ENCODE measurements at regions not wholly inside any gene's neighbourhood (a gene's known extent, or its start where the extent isn't known, plus 50 kb on each side); places are given as distances from the start of the nearest gene placed in this dataset.

GRCh38 chr14:26791117-26791806 lies 193.4 kb upstream of the NOVA1 start:
- WGBS (ENCODE audit: insufficient coverage): no CpG with 5 or more reads among the region's 4 CpGs
- no peak overlapping the region for H2AFZ ChIP-seq (ENCODE audit: insufficient read depth, low read depth, low read length, poor library complexity, severe bottlenecking)
- DNase-seq: no peak
- peaks cover 0 to 4% (median 0%) of the 10 kb centered on the region in 3 donors for H3K9me3 ChIP-seq (ENCODE audit: control extremely low read depth in 1 of 3, control insufficient read depth in 2 of 3, insufficient read depth in 1 of 3, low read length in 2 of 3)
- H3K4me3 ChIP-seq (ENCODE audit: control extremely low read depth in 1 of 5, extremely low read depth in 1 of 5, insufficient read depth in 1 of 5, low read depth in 2 of 5, low read length in 4 of 5): no peak overlapping the region
- H3K9ac ChIP-seq (ENCODE audit: low read length): no peak overlapping the region
- H3K79me2 ChIP-seq (ENCODE audit: control insufficient read depth, insufficient read depth, low read length): no peaks in the 10 kb centered on the region
- H3K27ac Mint-ChIP-seq: no peak overlapping the region
- H3K4me2 ChIP-seq (replicated peaks; ENCODE audit: low read depth, low read length, poor library complexity, severe bottlenecking): no peak overlapping the region
- TF ChIP-seq EZH2 (IDR thresholded peaks at IDR 0.05; ENCODE audit: borderline replicate concordance, insufficient read depth, low read depth, low read length, poor library complexity, severe bottlenecking): no peak
- no peak for TF ChIP-seq CTCF (IDR thresholded peaks at IDR 0.05)
- ChIA-PET POLR2A (no interaction called here), CTCF (interaction anchor here (1.8 kb wide), 1 partner anchor 9 kb away, joined by 6 read pairs; no protein-coding TSS in a partner anchor)
- peaks cover 6% of the 10 kb centered on the region for H3K9me3 Mint-ChIP-seq (ENCODE audit: insufficient read depth)
- intact Hi-C loops (cut with micrococcal nuclease): no loop called here
- H3K27ac ChIP-seq (ENCODE audit: low read length in 2 of 2): no peak overlapping the region
- no peaks in the 10 kb centered on the region for H3K4me1 Mint-ChIP-seq
- ATAC-seq (ENCODE audit: low read depth): no peak
- no peaks in the 10 kb centered on the region for H3K27me3 Mint-ChIP-seq
- H3K4me1 ChIP-seq (ENCODE audit: control insufficient read depth in 2 of 2, insufficient read depth in 2 of 2, low read length in 2 of 2): no peaks in the 10 kb centered on the region
- H4K20me1 ChIP-seq (ENCODE audit: control insufficient read depth, insufficient read depth, low read length, poor library complexity, severe bottlenecking): no peaks in the 10 kb centered on the region
- no peaks in the 10 kb centered on the region for H3K36me3 ChIP-seq (replicated peaks in 1 of 2; ENCODE audit: control extremely low read depth in 1 of 2, control insufficient read depth in 1 of 2, extremely low read depth in 1 of 2, insufficient read depth in 2 of 2, low read length in 1 of 2)
- no peak overlapping the region for H3K4me3 Mint-ChIP-seq
- no peaks in the 10 kb centered on the region for H3K27me3 ChIP-seq (replicated peaks in 1 of 4; ENCODE audit: control extremely low read depth in 1 of 4, control insufficient read depth in 3 of 4, insufficient read depth in 4 of 4, low read length in 3 of 4)

GRCh38 chr14:26794731-26795130 lies 196.9 kb upstream of the NOVA1 start:
- peaks cover 6% of the 10 kb centered on the region for H3K9me3 Mint-ChIP-seq (ENCODE audit: insufficient read depth)
- Histone ChIP-seq H3K4me2 (replicated peaks; ENCODE audit: low read depth, low read length, poor library complexity, severe bottlenecking) (no peak overlapping the region), H2AFZ (ENCODE audit: insufficient read depth, low read depth, low read length, poor library complexity, severe bottlenecking) (no peak overlapping the region), H3K27me3 (replicated peaks in 1 of 4; ENCODE audit: control extremely low read depth in 1 of 4, control insufficient read depth in 3 of 4, insufficient read depth in 4 of 4, low read length in 3 of 4) (no peaks in the 10 kb centered on the region), H4K20me1 (ENCODE audit: control insufficient read depth, insufficient read depth, low read length, poor library complexity, severe bottlenecking) (no peaks in the 10 kb centered on the region), H3K36me3 (replicated peaks in 1 of 2; ENCODE audit: control extremely low read depth in 1 of 2, control insufficient read depth in 1 of 2, extremely low read depth in 1 of 2, insufficient read depth in 2 of 2, low read length in 1 of 2) (no peaks in the 10 kb centered on the region), H3K9me3 (ENCODE audit: control extremely low read depth in 1 of 3, control insufficient read depth in 2 of 3, insufficient read depth in 1 of 3, low read length in 2 of 3) (peaks cover 0 to 4% (median 0%) of the 10 kb centered on the region in 3 donors), H3K4me1 (ENCODE audit: control insufficient read depth in 2 of 2, insufficient read depth in 2 of 2, low read length in 2 of 2) (no peaks in the 10 kb centered on the region), H3K27ac (ENCODE audit: low read length in 2 of 2) (no peak overlapping the region), H3K79me2 (ENCODE audit: control insufficient read depth, insufficient read depth, low read length) (no peaks in the 10 kb centered on the region), H3K9ac (ENCODE audit: low read length) (no peak overlapping the region), H3K4me3 (ENCODE audit: control extremely low read depth in 1 of 5, extremely low read depth in 1 of 5, insufficient read depth in 1 of 5, low read depth in 2 of 5, low read length in 4 of 5) (no peak overlapping the region)
- no peak overlapping the region for H3K4me3 Mint-ChIP-seq
- intact Hi-C loops (cut with micrococcal nuclease): no loop called here
- TF ChIP-seq CTCF (IDR thresholded peaks at IDR 0.05): no peak
- no peak for TF ChIP-seq EZH2 (IDR thresholded peaks at IDR 0.05; ENCODE audit: borderline replicate concordance, insufficient read depth, low read depth, low read length, poor library complexity, severe bottlenecking)
- no peaks in the 10 kb centered on the region for H3K4me1 Mint-ChIP-seq
- no peak for DNase-seq
- 74% methylated on average over 2 of the region's 2 CpGs for WGBS (ENCODE audit: insufficient coverage)
- no peak overlapping the region for H3K27ac Mint-ChIP-seq
- ChIA-PET CTCF (no interaction called here), POLR2A (no interaction called here)
- ATAC-seq (ENCODE audit: low read depth): no peak
- no peaks in the 10 kb centered on the region for H3K27me3 Mint-ChIP-seq
